ENCODE measurements at regions not wholly inside any gene's neighbourhood (a gene's known extent, or its start where the extent isn't known, plus 50 kb on each side); places are given as distances from the start of the nearest gene placed in this dataset.
"Not testable (repeated sequence)": the region's sequence is repeated elsewhere in the genome, so short reads cannot be mapped to it uniquely, and the experiment has no call there.

DNA sequence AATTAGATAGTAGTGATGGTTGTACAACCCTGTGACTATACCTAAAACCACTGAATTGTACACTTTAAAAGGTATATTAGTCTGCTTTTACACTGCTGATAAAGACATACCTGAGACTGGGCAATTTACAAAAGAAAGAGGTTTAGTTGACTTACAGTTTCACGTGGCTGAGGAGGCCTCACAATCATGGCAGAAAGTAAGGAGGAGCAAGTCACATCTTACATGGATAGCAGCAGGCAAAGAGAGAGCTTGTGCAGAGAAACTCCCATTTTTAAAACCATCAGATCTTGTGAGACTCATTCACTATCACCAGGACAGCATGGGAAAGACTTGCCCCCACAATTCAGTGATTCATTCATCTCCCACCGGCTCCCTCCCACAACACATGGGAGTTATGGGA is 379.9 kb downstream of the RRAGC start:
- TF ChIP-seq, protein P1, sequence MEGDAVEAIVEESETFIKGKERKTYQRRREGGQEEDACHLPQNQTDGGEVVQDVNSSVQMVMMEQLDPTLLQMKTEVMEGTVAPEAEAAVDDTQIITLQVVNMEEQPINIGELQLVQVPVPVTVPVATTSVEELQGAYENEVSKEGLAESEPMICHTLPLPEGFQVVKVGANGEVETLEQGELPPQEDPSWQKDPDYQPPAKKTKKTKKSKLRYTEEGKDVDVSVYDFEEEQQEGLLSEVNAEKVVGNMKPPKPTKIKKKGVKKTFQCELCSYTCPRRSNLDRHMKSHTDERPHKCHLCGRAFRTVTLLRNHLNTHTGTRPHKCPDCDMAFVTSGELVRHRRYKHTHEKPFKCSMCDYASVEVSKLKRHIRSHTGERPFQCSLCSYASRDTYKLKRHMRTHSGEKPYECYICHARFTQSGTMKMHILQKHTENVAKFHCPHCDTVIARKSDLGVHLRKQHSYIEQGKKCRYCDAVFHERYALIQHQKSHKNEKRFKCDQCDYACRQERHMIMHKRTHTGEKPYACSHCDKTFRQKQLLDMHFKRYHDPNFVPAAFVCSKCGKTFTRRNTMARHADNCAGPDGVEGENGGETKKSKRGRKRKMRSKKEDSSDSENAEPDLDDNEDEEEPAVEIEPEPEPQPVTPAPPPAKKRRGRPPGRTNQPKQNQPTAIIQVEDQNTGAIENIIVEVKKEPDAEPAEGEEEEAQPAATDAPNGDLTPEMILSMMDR (IDR thresholded peaks at IDR 0.05; ENCODE audit: insufficient read depth, low read length), result not testable (repeated sequence)
- TF ChIP-seq POLR2AphosphoS5 (IDR thresholded peaks at IDR 0.05; ENCODE audit: low read depth), result not testable (repeated sequence)
- TF ChIP-seq, protein P2, sequence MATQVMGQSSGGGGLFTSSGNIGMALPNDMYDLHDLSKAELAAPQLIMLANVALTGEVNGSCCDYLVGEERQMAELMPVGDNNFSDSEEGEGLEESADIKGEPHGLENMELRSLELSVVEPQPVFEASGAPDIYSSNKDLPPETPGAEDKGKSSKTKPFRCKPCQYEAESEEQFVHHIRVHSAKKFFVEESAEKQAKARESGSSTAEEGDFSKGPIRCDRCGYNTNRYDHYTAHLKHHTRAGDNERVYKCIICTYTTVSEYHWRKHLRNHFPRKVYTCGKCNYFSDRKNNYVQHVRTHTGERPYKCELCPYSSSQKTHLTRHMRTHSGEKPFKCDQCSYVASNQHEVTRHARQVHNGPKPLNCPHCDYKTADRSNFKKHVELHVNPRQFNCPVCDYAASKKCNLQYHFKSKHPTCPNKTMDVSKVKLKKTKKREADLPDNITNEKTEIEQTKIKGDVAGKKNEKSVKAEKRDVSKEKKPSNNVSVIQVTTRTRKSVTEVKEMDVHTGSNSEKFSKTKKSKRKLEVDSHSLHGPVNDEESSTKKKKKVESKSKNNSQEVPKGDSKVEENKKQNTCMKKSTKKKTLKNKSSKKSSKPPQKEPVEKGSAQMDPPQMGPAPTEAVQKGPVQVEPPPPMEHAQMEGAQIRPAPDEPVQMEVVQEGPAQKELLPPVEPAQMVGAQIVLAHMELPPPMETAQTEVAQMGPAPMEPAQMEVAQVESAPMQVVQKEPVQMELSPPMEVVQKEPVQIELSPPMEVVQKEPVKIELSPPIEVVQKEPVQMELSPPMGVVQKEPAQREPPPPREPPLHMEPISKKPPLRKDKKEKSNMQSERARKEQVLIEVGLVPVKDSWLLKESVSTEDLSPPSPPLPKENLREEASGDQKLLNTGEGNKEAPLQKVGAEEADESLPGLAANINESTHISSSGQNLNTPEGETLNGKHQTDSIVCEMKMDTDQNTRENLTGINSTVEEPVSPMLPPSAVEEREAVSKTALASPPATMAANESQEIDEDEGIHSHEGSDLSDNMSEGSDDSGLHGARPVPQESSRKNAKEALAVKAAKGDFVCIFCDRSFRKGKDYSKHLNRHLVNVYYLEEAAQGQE (IDR thresholded peaks at IDR 0.05; ENCODE audit: insufficient replicate concordance, low read depth), result not testable (repeated sequence)

All from HL-60 (cell line).